HEK293T (cell line): ENCODE measurements at regions not wholly inside any gene's neighbourhood (a gene's known extent, or its start where the extent isn't known, plus 50 kb on each side); places are given as distances from the start of the nearest gene placed in this dataset.

Experiments used
- CTCF ChIA-PET: fragments of 350-600 bp; formaldehyde crosslinking; extraction: SDS; loops from one replicate; lab custom pipeline; 2021; ENCODE audit warnings: antibody characterized with exemption, inconsistent platforms; lab: Yijun Ruan, JAX
- POLR2A ChIA-PET: fragments of 350-600 bp; formaldehyde crosslinking; extraction: SDS; loops from one replicate; lab custom pipeline; 2020; ENCODE audit warnings: antibody characterized with exemption, inconsistent platforms; lab: Yijun Ruan, JAX
- DNase-seq: peaks from one replicate; pipeline ENCODE4 v3.0.0; 2012; ENCODE audit warnings: mixed read lengths; ENCODE audit errors: extremely low spot score
- ARNT ChIP-seq: fragments of 450-650 bp; IDR thresholded peaks from 2 replicates; pipeline ENCODE4 v1.6.1; 2017; ENCODE audit warnings: mild to moderate bottlenecking
- BHLHE40 ChIP-seq: fragments of 450-650 bp; IDR thresholded peaks from 2 replicates; pipeline ENCODE4 v1.6.1; 2016; ENCODE audit warnings: mild to moderate bottlenecking, moderate library complexity, borderline replicate concordance
- CTBP1 ChIP-seq: fragments of 450-650 bp; IDR thresholded peaks from 2 replicates; pipeline ENCODE4 v1.6.1; 2016; ENCODE audit warnings: borderline replicate concordance
- ELF4 ChIP-seq: fragments of 450-650 bp; IDR thresholded peaks from 2 replicates; pipeline ENCODE4 v1.6.1; 2017; ENCODE audit warnings: antibody characterized with exemption
- FOXA1 ChIP-seq: fragments of 450-650 bp; IDR thresholded peaks from 2 replicates; pipeline ENCODE4 v1.6.1; 2016; ENCODE audit warnings: mild to moderate bottlenecking
- FOXK2 ChIP-seq: fragments of 450-650 bp; IDR thresholded peaks from 2 replicates; pipeline ENCODE4 v1.6.1; 2016; ENCODE audit warnings: mild to moderate bottlenecking
- FOXM1 ChIP-seq: fragments of 450-650 bp; IDR thresholded peaks from 2 replicates; pipeline ENCODE4 v1.6.1; 2017; ENCODE audit warnings: mild to moderate bottlenecking, borderline replicate concordance
- HDGF ChIP-seq: fragments of 450-650 bp; IDR thresholded peaks from 2 replicates; pipeline ENCODE4 v1.6.1; 2017; ENCODE audit warnings: antibody characterized with exemption, borderline replicate concordance
- L3MBTL2 ChIP-seq: fragments of 450-650 bp; conservative IDR thresholded peaks from 2 replicates; pipeline ENCODE4 v1.6.1; 2016; ENCODE audit warnings: mild to moderate bottlenecking
- LEF1 ChIP-seq: fragments of 450-650 bp; IDR thresholded peaks from 2 replicates; pipeline ENCODE4 v1.6.1; 2017; ENCODE audit warnings: mild to moderate bottlenecking, borderline replicate concordance
- NFRKB ChIP-seq: fragments of 450-650 bp; IDR thresholded peaks from 2 replicates; pipeline ENCODE4 v1.6.1; 2016; ENCODE audit warnings: mild to moderate bottlenecking, moderate library complexity
- PKNOX1 ChIP-seq: fragments of 450-650 bp; IDR thresholded peaks from 2 replicates; pipeline ENCODE4 v1.6.1; 2016
- SP1 ChIP-seq: fragments of 450-650 bp; IDR thresholded peaks from 2 replicates; pipeline ENCODE4 v1.6.1; 2017
- SUZ12 ChIP-seq: fragments of 450-650 bp; IDR thresholded peaks from 2 replicates; pipeline ENCODE4 v1.6.1; 2016; ENCODE audit warnings: mild to moderate bottlenecking
- TARDBP ChIP-seq: fragments of 450-650 bp; IDR thresholded peaks from 2 replicates; pipeline ENCODE4 v1.6.1; 2016
- ZNF384 ChIP-seq: fragments of 450-650 bp; IDR thresholded peaks from 2 replicates; pipeline ENCODE4 v1.6.1; 2016

- POLR2A ChIA-PET = no interaction called here
- no peak for TF ChIP-seq ARNT
- no peak for TF ChIP-seq FOXK2
- TF ChIP-seq FOXA1 = no peak
- no peak for TF ChIP-seq L3MBTL2
- TF ChIP-seq FOXM1 = no peak
- TF ChIP-seq TARDBP = no peak
- no peak for TF ChIP-seq ELF4
- no peak for TF ChIP-seq ZNF384
- no peak for TF ChIP-seq HDGF
- TF ChIP-seq LEF1 = no peak
- TF ChIP-seq SP1 = no peak
- TF ChIP-seq BHLHE40 = no peak
- no peak for TF ChIP-seq NFRKB
- no peak for TF ChIP-seq SUZ12
- no peak for TF ChIP-seq CTBP1
- TF ChIP-seq PKNOX1 = no peak
- no peak for DNase-seq
- CTCF ChIA-PET = interaction anchor here (1.4 kb wide), 1 partner anchor 92 kb away, joined by 3 read pairs; no protein-coding TSS in a partner anchor
Measured at GRCh38 chr1:55468142-55468795, 253.1 kb upstream of the USP24 start.

- DNase-seq = no peak
- POLR2A ChIA-PET = no interaction called here
- TF ChIP-seq ARNT (no peak), L3MBTL2 (no peak), PKNOX1 (no peak), SP1 (no peak), CTBP1 (no peak), ZNF384 (no peak), LEF1 (no peak), FOXA1 (no peak), NFRKB (no peak), FOXM1 (no peak), TARDBP (no peak), BHLHE40 (no peak), ELF4 (no peak), HDGF (no peak), SUZ12 (no peak), FOXK2 (no peak)
- CTCF ChIA-PET = no interaction called here
Measured at GRCh38 chr1:55466921-55467320, 251.8 kb upstream of the USP24 start.

- ChIA-PET POLR2A (no interaction called here), CTCF (no interaction called here)
- DNase-seq = no peak
- TF ChIP-seq BHLHE40 = no peak
- no peak for TF ChIP-seq PKNOX1
- TF ChIP-seq ELF4 = no peak
- TF ChIP-seq SP1 = no peak
- TF ChIP-seq CTBP1 = no peak
- no peak for TF ChIP-seq SUZ12
- TF ChIP-seq NFRKB = no peak
- TF ChIP-seq ZNF384 = no peak
- no peak for TF ChIP-seq ARNT
- TF ChIP-seq FOXM1 = no peak
- TF ChIP-seq LEF1 = no peak
- no peak for TF ChIP-seq FOXA1
- TF ChIP-seq TARDBP = no peak
- TF ChIP-seq FOXK2 = no peak
- TF ChIP-seq L3MBTL2 = no peak
- no peak for TF ChIP-seq HDGF
Measured at GRCh38 chr1:55466373-55466772, 251.2 kb upstream of the USP24 start.

GRCh38 chr1:55464550-55464949, 249.4 kb upstream of the USP24 start:
- CTCF ChIA-PET = interaction anchor here (0.7 to 1.4 kb wide), 2 partner anchors 89 to 438 kb away, joined by 3 to 5 read pairs; no protein-coding TSS in a partner anchor
- no peak for DNase-seq
- TF ChIP-seq LEF1 = no peak
- no peak for TF ChIP-seq SUZ12
- no peak for TF ChIP-seq PKNOX1
- no peak for TF ChIP-seq FOXK2
- POLR2A ChIA-PET = no interaction called here

GRCh38 chr1:55463814-55464475, 248.8 kb upstream of the USP24 start:
- TF ChIP-seq L3MBTL2 = no peak
- no peak for TF ChIP-seq ELF4
- no peak for TF ChIP-seq BHLHE40
- TF ChIP-seq HDGF = no peak
- no peak for TF ChIP-seq FOXM1
- TF ChIP-seq PKNOX1 = no peak
- TF ChIP-seq FOXA1 = no peak
- no peak for TF ChIP-seq SUZ12
- POLR2A ChIA-PET = no interaction called here
- CTCF ChIA-PET = interaction anchor here (0.7 kb wide), 1 partner anchor 439 kb away, joined by 5 read pairs; no protein-coding TSS in a partner anchor
- no peak for DNase-seq
